AG09319 (cell line): ENCODE measurements at regions not wholly inside any gene's neighbourhood (a gene's known extent, or its start where the extent isn't known, plus 50 kb on each side); places are given as distances from the start of the nearest gene placed in this dataset.

Experiments used
- DNase-seq: peaks from one replicate; pipeline ENCODE4 v3.0.0-alpha.2; 2010; ENCODE audit warnings: low read depth; ENCODE audit errors: extremely low read depth
- CTCF ChIP-seq: IDR thresholded peaks from 2 replicates; pipeline ENCODE4 v1.5.1; 2011; ENCODE audit warnings: low read depth, mild to moderate bottlenecking, inconsistent platforms, low read length, moderate library complexity

- TF ChIP-seq CTCF = no peak
- DNase-seq = no peak
These were observed 1218.5 kb downstream of the SUCLG1 start for GRCh38 chr2:83240611-83241010.

GRCh38 chr2:83238111-83238510 lies 1221.0 kb downstream of the SUCLG1 start:
- no peak for TF ChIP-seq CTCF
- no peak for DNase-seq

GRCh38 chr2:83234246-83234645 lies 1224.8 kb downstream of the SUCLG1 start:
- TF ChIP-seq CTCF = no peak
- no peak for DNase-seq

GRCh38 chr2:83233781-83234180 lies 1225.3 kb downstream of the SUCLG1 start:
- no peak for TF ChIP-seq CTCF
- DNase-seq = no peak

GRCh38 chr2:83233326-83233725 lies 1225.8 kb downstream of the SUCLG1 start:
- no peak for TF ChIP-seq CTCF

GRCh38 chr2:83229443-83229842 lies 1229.6 kb downstream of the SUCLG1 start:
- no peak for DNase-seq
- TF ChIP-seq CTCF = no peak

More at GRCh38 chr2:83233326-83233725, 1225.8 kb downstream of the SUCLG1 start:
- no peak for DNase-seq

- DNase-seq = no peak
- TF ChIP-seq CTCF = no peak
These were observed 1234.4 kb downstream of the SUCLG1 start for GRCh38 chr2:83224591-83225200.
